ENCODE measurements at regions not wholly inside any gene's neighbourhood (a gene's known extent, or its start where the extent isn't known, plus 50 kb on each side); places are given as distances from the start of the nearest gene placed in this dataset.

DNA sequence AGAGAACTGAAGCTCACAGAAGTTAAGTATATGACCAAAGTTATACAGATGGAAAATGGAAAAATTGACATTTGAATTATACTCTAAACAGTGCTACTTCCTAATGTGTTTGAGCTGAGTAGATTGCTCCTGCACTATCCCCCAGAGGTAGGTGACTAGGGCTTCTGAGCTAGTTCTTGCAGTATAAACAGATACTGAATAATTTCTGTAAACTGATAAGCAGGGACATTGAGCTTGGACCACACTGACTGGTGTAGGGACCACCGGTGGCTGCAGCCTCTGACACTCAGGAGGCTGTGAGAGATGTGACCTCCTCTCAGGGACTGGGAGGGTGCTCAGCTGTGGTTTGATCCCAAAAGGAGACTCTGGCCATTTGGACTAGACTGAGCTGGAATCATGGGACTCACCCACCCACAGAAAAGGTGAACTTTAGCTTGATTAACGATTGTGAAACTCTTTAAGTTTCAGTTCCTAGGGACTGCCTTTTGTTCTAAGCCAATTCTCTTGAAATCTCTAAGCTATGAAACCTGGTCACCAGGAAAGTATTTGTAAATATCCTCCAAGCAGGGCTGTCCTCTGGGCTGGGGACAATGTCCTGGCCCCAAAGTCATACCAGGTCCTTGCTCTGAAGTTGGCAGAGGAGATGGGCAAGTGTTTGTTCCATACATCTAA, 291.5 kb downstream of the SEC61B start:
- DNase-seq (ENCODE audit: low read depth in 3 of 3, low spot score in 2 of 3): no peak

DNA sequence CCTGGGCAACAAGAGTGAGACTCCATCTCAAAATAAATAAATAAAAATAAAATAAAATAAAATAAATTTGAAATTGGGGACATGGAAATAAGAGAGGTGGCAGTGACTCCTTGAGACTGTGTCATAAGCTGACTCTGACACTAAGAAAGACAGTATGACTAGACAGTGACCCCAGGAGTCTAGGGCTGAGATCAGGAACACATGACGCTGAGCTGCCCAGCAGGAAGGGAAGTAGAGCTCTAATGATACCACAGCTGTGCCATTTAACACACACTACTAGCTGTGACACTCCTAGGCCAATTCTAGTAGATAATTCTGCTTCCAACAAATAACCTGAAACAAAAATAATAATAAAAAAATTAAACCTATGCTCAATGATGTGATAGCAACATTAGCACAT, 293.0 kb downstream of the SEC61B start:
- no peak for DNase-seq (ENCODE audit: low read depth in 3 of 3, low spot score in 2 of 3)

DNA sequence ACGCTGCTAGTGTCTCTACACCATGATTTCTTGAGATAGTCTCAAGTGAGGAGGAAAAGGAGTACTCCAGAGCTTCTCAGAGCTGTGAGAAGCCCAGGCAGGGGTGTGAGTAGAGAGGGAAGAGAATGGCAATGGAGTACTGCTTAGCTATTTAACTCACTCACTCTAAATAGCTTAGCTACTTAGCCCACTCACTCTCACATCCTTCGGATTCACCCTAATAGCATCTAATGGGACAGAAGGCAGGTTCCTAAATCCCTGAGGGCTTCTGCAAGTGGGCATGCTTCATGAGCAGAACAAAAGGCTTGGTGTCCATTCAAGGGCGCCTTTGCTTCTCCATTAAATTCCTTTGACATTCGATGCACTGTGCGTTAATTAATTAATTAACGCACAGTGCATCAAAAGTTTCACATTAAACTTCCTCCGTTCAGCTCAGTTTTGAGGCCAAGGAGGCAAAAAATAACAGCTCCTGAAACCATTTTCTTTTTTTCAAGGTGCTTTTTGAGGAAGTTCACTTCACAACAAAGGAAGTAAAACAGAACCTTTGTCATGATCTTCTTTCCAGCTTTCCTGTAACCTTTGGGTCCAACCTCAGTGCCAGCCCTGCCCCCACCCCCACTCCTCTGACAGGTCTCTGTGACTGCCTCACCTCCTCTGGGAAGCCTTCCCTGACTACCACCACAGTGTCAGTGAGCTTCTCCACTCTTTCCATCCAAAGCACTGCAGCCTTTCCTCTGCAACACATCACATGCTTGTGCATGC, 294.0 kb downstream of the SEC61B start:
- DNase-seq (ENCODE audit: low read depth in 3 of 3, low spot score in 2 of 3): no peak

GRCh38 chr9:99516657-99517049, 294.6 kb downstream of the SEC61B start:
- DNase-seq (ENCODE audit: low read depth in 3 of 3, low spot score in 2 of 3): no peak

DNA sequence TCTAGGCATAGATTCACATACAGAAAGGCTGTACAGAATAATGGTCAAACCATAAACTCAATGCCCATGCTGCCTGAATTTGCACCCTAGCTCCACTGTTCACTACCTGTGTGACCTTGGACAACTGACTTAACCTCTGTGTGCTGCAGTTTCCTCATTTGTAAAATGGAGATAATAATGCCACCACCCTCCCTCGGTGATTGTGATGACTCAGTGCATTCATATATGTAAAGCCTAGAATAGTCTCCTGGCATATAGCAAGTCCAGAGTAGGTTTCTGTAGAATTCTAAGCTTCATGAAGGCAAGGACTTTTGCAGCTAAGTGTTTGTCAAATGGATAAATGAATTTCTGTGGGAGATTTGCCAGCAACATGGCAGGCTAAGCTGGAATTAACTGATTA, 297.8 kb upstream of the NR4A3 start:
- DNase-seq (ENCODE audit: low read depth in 3 of 3, low spot score in 2 of 3): no peak

DNA sequence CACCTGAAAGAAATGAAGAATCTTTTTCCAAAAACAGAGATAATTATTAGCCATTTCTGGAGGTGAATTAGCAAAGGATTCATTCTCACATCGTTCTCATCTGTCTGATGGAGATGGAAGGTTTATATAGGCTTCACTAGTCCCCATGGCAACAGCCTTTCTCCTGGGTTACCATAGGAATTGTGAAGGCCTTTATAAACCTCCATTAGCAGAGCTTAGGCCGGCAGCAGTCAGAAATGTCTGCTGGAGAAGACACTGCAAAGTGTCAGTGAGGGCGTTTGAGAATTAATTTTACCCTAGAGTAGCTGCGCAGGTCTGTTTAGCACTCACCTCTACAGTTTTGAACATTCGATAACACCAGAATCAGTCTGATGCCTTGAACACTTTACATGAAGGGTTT, 290.4 kb upstream of the NR4A3 start:
- no peak for DNase-seq (ENCODE audit: low read depth in 3 of 3, low spot score in 2 of 3)

DNA sequence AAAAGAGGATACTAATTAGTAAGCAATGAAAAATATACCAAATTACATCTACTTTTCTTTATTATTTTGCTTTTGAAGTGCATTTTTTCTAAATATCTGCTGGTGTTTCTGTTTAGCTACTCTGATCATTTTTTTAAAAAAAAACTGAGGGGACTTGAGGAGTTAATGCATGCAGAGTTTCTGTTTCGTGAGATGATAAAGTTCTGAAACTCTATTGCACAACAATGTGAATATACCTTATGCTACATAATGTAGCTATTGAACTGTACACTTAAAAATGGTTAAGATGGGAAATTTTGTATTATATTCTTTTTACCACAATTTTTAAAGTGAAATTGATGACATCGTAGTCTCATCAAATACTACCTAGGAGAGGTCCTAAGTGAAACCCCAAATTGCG, 288.3 kb upstream of the NR4A3 start:
- DNase-seq (ENCODE audit: low read depth in 3 of 3, low spot score in 2 of 3): no peak

GRCh38 chr9:99537996-99538395, 283.7 kb upstream of the NR4A3 start:
- DNase-seq (ENCODE audit: low read depth in 3 of 3, low spot score in 2 of 3): no peak

DNA sequence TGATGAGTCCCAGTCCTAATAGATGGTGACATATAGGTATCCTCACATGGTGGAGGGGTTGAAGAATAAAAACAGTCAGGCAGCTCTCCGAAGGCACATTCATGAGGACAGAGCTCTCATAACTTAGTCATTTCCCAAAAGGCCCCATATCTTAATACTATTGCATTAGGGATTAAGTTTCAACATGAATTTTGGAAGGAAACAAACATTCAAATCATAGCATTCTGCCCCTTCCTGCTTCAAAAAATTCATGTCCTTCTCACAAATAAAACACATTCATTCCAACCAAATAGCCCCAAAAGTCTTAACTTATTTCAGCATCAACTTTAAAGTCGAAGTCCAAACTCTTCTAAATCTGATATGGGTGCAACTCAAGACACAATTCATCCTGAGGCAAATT, 277.2 kb upstream of the NR4A3 start:
- no peak for DNase-seq (ENCODE audit: low read depth in 3 of 3, low spot score in 2 of 3)

GRCh38 chr9:99549441-99549840, 272.2 kb upstream of the NR4A3 start:
- no peak for DNase-seq (ENCODE audit: low read depth in 3 of 3, low spot score in 2 of 3)

DNA sequence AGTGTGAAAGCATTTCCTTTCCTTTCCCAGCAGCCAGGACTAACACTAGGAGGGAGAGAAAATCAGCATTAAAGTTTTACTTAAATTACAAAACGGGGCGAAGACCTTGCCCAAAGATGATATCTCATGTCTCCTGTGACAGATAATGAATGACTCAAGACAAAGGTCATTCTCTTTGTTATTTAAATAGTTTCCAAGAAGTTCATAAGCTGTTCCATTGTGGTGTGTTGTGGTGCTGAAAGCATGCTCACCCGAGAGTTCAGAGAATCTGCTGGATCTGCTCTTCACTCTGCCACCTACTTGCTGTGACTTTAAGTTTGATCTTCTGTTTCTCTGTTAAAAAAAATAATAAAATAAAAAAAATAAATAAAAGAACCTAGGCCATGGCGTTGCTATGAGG, 265.9 kb upstream of the NR4A3 start:
- no peak for DNase-seq (ENCODE audit: low read depth in 3 of 3, low spot score in 2 of 3)

- no peak for DNase-seq (ENCODE audit: low read depth in 3 of 3, low spot score in 2 of 3)
Measured at GRCh38 chr9:99556998-99557397, 264.7 kb upstream of the NR4A3 start.

DNA sequence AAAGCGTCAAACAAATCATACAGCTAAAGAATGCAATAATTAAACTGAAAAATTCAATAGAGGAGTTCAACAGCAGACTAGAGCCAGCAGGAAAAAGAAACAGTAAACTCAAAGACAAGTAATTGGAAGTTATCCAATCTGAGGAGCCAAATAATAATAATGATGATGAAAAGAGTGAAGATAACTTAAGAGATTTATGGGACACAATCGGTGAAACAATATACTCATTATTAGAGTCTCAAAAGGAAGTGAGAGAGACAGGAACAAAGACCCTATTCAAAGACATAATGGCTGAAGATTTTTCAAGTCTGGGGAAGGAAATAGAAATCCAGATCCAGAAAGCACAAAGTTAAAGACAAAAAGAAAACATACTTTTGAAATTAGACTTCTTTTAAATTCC, 263.9 kb upstream of the NR4A3 start:
- no peak for DNase-seq (ENCODE audit: low read depth in 3 of 3, low spot score in 2 of 3)

GRCh38 chr9:99559776-99560175, 261.9 kb upstream of the NR4A3 start:
- no peak for DNase-seq (ENCODE audit: low read depth in 3 of 3, low spot score in 2 of 3)

DNA sequence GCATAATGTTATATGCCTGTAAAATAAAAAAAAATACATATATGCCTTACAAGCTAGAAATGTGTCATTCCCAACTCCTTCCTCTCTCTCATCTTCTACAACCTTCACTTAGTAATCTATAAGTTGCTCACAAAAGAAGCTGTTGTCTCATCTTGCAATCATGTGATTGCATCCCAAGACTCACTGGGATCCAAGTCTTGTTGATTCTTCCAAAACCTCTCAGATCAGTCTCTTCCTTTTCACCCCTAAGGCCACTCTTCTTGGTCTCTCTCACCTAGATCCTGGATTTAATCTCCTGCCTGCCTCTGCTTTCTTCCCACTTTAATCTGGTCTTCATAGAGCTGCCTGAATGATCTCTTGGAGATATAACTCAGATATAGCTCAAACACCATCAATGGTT, 261.1 kb upstream of the NR4A3 start:
- no peak for DNase-seq (ENCODE audit: low read depth in 3 of 3, low spot score in 2 of 3)

DNA sequence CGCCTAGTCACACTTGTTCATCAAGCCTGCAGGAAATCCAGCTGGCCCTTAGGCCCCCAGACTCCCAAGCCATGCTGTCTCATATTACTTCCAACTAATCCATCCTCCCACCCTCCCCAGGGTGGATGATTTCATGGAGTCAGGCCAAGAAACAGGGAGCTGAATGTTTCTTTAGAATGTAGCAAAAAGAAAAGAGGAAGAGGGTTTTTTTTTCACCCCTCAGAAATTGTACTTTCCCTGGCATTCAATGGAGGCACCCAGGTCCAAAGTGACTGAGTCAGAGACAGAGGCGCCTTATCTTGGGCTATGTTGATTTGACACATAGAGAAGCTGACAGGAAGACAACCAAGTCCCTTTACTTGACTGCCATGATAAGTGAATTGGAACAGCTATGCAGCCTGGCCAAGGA, 260.2 kb upstream of the NR4A3 start:
- peak in 1 of 3 donors; percentile 6 for DNase-seq (ENCODE audit: low read depth in 3 of 3, low spot score in 2 of 3)

DNA sequence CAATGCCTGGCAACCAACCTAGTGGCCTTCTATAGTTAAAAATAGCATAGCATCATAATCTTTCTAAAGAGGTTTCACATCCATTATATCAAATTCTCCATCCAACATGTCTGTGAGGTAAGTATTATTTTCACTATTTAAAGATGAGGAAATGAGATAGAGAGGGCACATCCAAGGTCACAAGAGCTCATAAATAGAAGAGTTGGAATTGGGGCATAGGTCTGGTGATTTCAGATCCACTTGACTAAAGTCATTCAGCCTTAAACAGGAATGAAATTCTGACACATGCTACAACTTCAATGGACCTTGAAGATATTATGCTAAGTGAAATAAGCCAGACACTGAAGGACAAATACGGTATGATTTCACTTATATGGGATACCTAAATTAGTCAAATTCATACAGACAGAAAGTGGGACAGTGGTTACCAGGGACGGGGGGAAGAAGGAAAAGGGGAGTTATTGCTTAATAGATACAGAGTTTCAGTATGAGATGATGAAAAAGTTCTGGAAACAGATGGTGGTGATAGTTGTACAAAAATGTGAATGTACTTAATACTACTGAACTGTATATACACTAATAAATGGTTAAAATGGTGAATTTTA, 259.6 kb upstream of the NR4A3 start:
- no peak for DNase-seq (ENCODE audit: low read depth in 3 of 3, low spot score in 2 of 3)

GRCh38 chr9:99563364-99563763, 258.3 kb upstream of the NR4A3 start:
- no peak for DNase-seq (ENCODE audit: low read depth in 3 of 3, low spot score in 2 of 3)

DNA sequence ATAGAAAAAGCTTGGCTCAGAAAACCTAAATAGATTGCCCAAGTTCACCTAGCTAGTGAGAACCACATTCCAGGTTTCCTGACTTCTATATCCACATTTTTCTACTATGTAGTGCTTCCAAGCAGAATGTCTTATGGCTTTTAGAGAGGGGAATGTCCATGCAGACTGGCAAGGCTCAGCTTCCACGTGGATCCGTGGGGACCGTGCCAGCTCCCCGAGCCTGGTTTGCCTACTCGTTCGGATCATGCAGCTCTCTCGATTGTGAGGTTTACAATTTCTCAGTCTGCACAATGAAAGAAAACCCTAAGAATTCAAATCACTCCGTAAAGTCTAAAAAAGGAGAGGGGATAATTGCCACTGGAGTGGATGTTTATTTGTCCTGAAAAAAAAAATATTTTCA, 256.5 kb upstream of the NR4A3 start:
- DNase-seq (ENCODE audit: low read depth in 3 of 3, low spot score in 2 of 3): no peak

- DNase-seq (ENCODE audit: low read depth in 3 of 3, low spot score in 2 of 3): no peak
Measured at GRCh38 chr9:99567436-99567835, 254.2 kb upstream of the NR4A3 start.

DNA sequence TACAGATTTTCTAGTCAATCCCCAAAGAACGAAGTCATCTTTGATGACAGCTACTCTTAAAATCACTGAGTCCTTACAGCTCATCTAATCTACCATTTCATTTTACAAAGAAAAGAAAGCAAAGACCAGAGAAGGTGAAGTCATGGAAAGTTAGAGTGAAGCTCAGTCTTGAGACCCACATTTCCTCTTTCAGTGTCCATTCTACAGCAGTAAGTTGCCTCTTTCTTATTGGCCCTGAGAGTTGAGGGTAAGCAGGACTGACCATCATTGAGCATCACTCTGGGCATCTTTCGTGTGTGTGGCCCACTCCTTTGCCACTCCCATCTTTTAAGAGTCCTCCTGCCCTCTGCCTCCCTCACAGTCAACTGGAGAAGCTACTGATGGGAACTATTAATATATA, 251.8 kb upstream of the NR4A3 start:
- DNase-seq (ENCODE audit: low read depth in 3 of 3, low spot score in 2 of 3): no peak

DNA sequence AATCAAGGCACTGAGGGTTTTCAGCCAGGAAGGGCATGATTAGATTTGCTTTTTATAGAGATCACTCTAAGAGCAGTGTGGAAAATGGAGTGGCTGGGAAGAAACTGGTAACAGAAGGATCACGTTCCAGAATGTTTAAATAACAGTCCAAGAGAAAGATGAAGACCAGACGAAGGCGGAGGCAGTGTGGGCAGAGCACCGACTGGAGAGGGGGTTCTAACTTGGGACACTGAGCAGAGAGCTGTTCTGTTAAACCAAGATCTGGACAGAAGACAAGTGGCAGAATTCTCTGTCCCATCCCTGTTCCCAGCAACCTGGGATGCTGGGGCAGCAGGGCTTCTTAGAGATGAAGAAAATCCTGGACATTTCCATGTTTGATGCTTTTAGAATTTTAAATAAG, 249.1 kb upstream of the NR4A3 start:
- no peak for DNase-seq (ENCODE audit: low read depth in 3 of 3, low spot score in 2 of 3)

Data from right renal cortex interstitium (tissue), 3 donors.